NCI-H1048 (cell line): ENCODE measurements at regions not wholly inside any gene's neighbourhood (a gene's known extent, or its start where the extent isn't known, plus 50 kb on each side); places are given as distances from the start of the nearest gene placed in this dataset.

Experiments used
- DNase-seq: peaks from one replicate; lab custom pipeline; 2025; lab: John Stamatoyannopoulos, UW

- no peak for DNase-seq
Observed at GRCh38 chr1:79430437-79430836, 423.9 kb upstream of the ADGRL4 start.

GRCh38 chr1:79422726-79423125, 416.2 kb upstream of the ADGRL4 start:
- no peak for DNase-seq

GRCh38 chr1:79398501-79398900, 392.0 kb upstream of the ADGRL4 start:
- DNase-seq, result no peak

GRCh38 chr1:79396901-79397300, 390.4 kb upstream of the ADGRL4 start:
- DNase-seq, result no peak

- DNase-seq, result no peak
Observed at GRCh38 chr1:79388694-79389361, 382.3 kb upstream of the ADGRL4 start.

GRCh38 chr1:79386730-79387129, 380.2 kb upstream of the ADGRL4 start:
- no peak for DNase-seq

GRCh38 chr1:79380078-79380477, 373.5 kb upstream of the ADGRL4 start:
- no peak for DNase-seq

- no peak for DNase-seq
Observed at GRCh38 chr1:79376106-79376505, 369.6 kb upstream of the ADGRL4 start.

GRCh38 chr1:79375352-79375751, 368.8 kb upstream of the ADGRL4 start:
- DNase-seq, result no peak

- DNase-seq, result no peak
Observed at GRCh38 chr1:79374397-79374796, 367.9 kb upstream of the ADGRL4 start.

- no peak for DNase-seq
Observed at GRCh38 chr1:79373481-79374125, 367.1 kb upstream of the ADGRL4 start.

- no peak for DNase-seq
Observed at GRCh38 chr1:79371802-79372201, 365.3 kb upstream of the ADGRL4 start.

GRCh38 chr1:79369091-79369490, 362.6 kb upstream of the ADGRL4 start:
- no peak for DNase-seq

- no peak for DNase-seq
Observed at GRCh38 chr1:79364896-79365295, 358.4 kb upstream of the ADGRL4 start.

- no peak for DNase-seq
Observed at GRCh38 chr1:79363430-79363829, 356.9 kb upstream of the ADGRL4 start.

GRCh38 chr1:79362470-79362869, 355.9 kb upstream of the ADGRL4 start:
- DNase-seq, result no peak

- no peak for DNase-seq
Observed at GRCh38 chr1:79355090-79355489, 348.6 kb upstream of the ADGRL4 start.

GRCh38 chr1:79353224-79353623, 346.7 kb upstream of the ADGRL4 start:
- DNase-seq, result peak; percentile 25

GRCh38 chr1:79326875-79327274, 320.3 kb upstream of the ADGRL4 start:
- DNase-seq, result no peak

GRCh38 chr1:79325705-79326104, 319.2 kb upstream of the ADGRL4 start:
- no peak for DNase-seq

GRCh38 chr1:79325126-79325525, 318.6 kb upstream of the ADGRL4 start:
- no peak for DNase-seq

- DNase-seq, result no peak
Observed at GRCh38 chr1:79323239-79324025, 316.9 kb upstream of the ADGRL4 start.

GRCh38 chr1:79322511-79323027, 316.0 kb upstream of the ADGRL4 start:
- no peak for DNase-seq
